HL-60/S4 (cell line): ENCODE measurements at regions not wholly inside any gene's neighbourhood (a gene's known extent, or its start where the extent isn't known, plus 50 kb on each side); places are given as distances from the start of the nearest gene placed in this dataset.

ENCODE experiments used
- in situ Hi-C: fragments of 300-500 bp; cut with MboI; formaldehyde crosslinking; loops from 2 replicates; pipeline ENCODE4 v1.14.3; 2022; ENCODE audit warnings: low sequenced_read_pairs

DNA sequence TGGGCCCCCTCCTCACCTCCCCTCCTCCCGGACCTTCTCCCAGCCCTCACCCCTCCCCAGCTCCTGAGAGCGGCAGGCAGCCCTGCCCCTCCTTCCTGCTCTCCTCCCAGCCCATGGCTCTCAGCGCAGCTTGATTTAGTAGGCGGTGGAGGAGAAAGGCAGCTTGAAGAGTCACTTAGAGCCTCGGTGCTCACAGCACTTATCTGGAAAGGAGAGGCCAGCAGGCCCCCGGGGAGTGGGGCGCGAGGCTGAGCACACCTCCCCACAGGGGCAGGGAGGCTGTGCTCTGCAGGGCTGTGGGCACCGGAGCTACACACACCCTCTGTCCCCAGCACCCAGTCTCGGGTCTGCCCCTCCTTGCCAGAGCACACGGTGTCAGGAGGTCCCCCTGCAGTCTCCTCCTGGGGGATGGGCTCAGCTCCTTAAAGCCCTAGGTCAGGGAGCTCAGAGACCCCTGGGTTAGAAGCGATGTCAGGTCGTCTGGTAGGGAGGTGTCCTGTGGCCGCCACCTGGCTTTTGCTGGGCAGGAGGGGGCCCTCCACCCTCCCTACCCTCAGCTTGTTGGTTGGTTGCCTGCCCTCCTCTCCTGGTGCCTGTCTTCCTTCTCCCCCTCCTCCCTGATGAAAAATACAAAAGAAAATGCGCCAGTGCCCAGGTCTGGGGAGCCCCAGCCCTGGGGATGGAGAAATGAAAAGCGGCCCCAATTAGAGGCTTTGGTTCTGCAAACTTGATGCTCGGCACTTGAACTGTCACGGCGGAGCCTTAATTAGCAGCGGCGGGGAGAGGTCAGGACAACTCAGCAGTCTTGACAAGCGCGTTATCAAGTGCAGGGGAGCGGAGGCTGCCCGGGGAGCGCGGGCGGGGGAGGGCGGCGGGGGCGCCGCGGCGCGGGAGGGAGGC lies 151.1 kb upstream of the GSE1 start:
- in situ Hi-C loops = no loop called here

- in situ Hi-C loops = no loop called here
Measured at GRCh38 chr16:85462714-85463611, 150.2 kb upstream of the GSE1 start.

- in situ Hi-C loops = no loop called here
Measured at GRCh38 chr16:85463672-85464382, 149.3 kb upstream of the GSE1 start.

- in situ Hi-C loops = no loop called here
Measured at GRCh38 chr16:85464383-85465305, 148.5 kb upstream of the GSE1 start.

DNA sequence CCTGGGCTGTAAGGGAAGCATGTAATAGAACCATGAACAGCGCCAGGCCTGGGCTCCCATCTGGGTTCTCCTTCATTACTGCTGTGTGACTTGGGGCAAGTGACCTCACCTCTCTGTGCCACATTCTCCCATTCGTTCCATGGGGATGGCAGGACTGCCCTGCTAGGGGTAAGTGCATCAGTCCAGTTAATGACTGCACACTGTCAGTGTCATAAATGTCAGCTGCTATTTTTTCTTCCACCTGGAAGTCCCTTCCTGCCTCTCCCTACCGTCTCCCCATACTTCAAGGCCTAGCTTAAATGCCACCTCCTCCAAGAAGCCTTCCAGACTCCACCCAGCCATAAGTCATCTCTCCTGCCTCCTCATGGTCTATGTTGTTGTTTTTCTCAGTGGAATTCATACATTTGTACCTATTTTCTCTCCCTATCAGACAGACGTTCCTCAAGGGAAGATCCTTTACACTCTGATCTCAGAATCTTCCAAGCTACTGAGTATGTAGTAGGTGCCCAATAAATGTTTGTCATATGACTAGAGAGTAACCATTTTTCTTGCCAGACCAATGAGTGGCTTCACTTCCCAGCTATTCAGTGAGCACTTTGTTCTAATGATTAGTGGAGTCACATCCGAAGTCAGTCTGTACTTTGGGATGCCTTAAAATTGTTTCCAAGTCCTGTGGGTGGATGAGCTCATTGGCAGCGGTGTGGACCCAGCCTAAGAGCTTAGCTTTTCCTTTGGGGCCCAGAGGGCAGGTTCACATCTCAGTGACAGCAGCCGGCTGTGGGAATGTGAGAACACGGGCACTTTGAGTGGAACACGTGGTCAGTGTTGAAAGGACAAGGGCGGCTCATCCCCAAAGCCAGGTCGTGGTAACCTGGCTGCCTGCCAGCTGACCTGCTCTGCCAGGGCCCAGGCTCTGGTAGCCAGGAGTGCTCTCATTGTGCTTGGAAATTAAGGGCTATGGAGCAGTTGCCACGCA lies 147.5 kb upstream of the GSE1 start:
- in situ Hi-C loops = no loop called here

GRCh38 chr16:85466304-85466700 lies 146.8 kb upstream of the GSE1 start:
- in situ Hi-C loops = no loop called here

DNA sequence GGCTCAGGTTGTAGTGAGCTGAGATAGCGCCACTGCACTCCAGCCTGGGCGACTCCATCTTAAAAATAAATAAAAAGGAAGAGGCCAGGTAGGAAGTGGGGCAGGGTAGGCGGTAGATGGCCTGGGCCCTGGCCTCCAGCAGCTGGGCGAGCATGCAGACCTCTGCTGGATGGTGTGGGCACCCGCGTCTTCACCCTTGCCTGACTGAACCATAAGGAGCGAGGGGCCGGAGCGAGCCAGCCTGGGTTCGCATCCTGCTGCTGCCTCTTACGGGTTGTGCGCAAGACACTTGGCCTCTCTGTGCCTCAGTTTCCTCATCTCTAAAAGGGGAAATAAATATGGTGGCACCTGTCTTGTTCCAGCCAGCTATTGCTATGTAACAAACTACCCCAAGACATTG lies 146.1 kb upstream of the GSE1 start:
- in situ Hi-C loops = no loop called here

GRCh38 chr16:85469929-85470590 lies 143.1 kb upstream of the GSE1 start:
- in situ Hi-C loops = no loop called here

DNA sequence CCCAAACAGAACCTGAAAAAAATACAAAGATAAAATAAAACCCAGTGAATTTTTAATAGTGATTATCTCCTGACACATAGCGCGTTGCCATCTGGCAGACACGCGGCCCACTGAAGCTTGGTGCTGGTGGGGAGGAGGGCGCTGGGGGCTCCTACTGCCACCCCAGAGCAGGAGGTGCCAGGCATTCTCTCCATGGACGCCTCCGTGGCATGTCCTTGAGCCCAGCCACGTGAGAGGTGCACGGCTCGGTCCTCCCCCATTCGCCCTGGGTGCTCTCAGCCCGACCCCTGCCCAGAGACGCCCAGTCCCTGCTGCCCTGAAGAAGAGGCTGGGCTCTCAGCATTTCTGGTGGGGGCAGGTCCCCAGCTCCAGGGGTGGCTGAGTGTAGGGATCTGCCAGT lies 142.2 kb upstream of the GSE1 start:
- in situ Hi-C loops = no loop called here

DNA sequence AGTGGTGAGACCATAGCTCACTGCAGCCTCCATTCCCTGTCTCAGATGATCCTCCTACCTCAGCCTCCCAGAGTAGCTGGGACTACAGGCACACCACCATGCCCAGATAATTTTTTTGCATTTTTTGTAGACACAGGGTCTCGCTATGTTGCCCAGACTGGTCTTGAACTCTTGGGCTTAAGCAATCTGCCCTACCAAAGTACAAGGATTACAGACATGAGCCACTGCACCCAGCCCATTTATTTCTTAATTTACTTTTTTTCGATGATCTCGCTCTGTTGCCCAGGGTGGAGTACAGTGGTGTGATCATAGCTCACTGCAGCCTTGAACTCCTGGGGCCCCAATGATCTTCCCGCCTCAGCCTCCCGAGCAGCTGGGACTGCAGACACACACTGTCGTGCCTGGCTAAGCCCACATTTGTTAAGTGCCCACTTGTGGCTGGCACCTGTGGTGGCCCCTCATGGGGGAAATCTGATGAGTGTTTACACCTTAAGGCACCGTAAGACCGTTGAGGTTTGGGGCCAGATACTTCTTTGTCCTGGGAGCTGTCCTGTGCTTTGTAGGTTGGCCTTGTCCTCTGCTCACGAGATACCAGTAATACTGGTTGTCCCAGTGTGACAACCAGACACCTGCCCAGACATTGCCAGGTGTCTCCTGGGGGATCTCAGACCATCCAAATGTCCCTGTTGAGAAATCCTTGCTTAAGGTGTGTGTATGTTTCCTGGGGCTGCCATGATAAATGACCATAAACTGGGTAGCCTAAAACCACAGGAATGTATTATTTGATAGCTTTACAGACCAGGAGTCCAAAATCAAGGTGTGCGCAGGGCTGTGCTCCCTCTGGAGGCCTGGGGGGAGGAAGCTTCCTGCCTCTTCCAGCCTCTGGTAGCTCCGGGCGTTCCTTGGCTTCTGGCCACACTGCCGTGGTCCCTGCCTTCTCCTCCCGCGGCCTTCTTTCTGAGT lies 141.4 kb upstream of the GSE1 start:
- in situ Hi-C loops = no loop called here

DNA sequence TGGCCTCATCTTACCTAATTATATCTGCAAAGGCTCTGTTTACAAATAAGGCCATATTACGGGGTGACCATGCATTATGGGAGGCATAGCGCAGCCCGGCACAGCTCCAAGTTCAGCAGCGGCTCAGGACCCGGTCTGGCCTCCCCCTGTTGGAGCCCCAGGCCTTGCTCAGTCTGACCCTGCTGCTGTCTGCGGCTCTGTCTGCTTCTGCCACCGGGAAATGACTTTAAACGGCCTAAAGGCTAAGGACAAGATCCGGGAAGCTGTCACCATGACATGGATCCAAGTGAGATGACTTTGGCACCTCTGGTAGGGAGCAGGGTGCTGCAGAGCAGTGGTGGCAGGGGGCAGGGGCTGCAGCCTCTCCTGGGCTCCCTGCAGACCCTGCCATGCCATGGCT lies 140.6 kb upstream of the GSE1 start:
- in situ Hi-C loops = no loop called here

DNA sequence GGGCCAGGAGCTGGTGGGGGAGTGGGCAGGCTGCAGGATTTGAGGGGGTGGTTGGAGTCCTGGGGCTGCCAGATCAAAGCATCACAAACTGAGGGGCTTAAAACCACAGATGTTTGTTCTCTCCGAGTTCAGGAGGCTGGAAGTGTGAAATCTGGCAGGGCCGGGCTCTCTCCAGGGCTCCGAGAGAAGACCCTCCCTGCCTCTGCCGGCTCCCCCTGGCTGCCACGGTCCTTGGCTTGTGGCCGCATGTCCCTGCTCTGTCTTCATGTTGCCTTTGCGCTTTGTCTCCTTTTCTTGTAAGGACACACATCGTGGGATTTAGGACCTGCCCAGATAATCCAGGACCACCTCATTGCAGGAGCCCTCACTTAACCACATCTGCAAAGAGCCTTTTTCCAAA lies 139.8 kb upstream of the GSE1 start:
- in situ Hi-C loops = no loop called here

DNA sequence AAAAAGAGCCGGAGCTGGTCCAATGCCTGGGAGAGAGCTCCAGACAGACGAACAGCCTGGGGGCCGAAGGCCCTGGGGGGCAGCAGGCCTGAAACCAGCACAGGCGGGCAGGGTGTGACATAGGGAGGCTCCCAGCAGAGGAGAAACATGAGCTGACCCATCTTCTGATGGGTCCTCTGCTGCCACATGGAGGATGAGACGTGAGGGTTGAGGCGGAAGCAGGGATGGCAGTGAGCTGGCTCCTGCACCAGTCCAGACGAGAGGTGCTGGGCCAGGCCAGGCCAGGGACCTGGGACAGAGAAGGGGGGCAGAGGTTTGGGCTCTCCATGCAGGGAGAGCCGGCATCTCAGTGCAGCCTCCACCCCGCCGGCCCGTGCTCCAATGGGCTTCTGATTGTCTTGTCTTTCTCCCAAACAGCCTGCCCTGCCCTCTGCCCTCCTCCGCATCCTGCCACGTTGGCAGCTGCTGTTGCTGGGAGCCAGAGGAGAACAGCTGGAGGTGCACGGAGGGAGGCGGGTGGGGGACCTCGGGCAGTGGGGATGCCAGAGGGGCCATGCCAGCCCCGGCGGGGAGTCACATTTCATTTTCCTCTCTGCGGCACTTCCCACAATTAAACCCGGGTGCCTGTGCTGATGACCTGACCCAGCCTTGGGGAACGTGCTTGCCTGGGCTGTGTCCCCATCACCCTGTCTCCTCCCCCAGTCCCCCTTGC lies 139.1 kb upstream of the GSE1 start:
- in situ Hi-C loops = no loop called here

GRCh38 chr16:85474621-85475217 lies 138.4 kb upstream of the GSE1 start:
- in situ Hi-C loops = no loop called here

- in situ Hi-C loops = no loop called here
Measured at GRCh38 chr16:85475233-85475632, 137.9 kb upstream of the GSE1 start.

DNA sequence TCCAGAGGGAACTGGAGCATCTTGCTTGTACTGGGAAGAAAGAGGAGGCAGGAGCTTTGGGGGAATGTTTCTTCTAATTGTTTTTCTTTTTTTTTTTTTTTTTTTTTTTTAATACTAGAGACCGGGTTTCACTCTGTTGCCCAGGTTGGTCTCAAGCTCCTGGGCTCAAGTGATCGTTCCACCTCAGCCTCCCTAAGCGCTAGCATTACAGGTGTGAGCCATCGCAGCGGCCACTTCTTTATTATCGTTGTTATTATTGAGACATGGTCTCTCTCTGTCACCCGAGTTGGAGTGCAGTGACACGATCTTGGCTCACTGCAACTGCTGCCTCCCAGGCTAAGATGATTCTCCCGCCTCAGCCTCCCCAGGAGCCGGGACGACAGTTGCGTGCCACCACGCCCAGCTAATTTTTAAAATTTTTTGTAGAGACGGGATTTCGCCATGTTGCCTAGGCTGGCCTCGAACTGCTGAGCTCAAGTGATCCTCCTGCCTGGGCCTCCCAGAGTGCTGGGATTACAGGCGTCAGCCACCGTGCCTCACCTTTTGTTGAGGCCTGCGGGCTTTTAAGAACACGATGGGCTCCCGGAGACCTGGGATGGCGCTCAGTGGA lies 137.3 kb upstream of the GSE1 start:
- in situ Hi-C loops = no loop called here
